GM12872 (cell line): ENCODE measurements at regions not wholly inside any gene's neighbourhood (a gene's known extent, or its start where the extent isn't known, plus 50 kb on each side); places are given as distances from the start of the nearest gene placed in this dataset.

Experiments
- TF ChIP-seq, protein P1 (sequence below): IDR thresholded peaks from 3 replicates; pipeline ENCODE4 v1.5.1; 2011; ENCODE audit warnings: low read depth, mild to moderate bottlenecking, low read length, moderate library complexity; ENCODE audit not compliant: insufficient read depth

DNA sequence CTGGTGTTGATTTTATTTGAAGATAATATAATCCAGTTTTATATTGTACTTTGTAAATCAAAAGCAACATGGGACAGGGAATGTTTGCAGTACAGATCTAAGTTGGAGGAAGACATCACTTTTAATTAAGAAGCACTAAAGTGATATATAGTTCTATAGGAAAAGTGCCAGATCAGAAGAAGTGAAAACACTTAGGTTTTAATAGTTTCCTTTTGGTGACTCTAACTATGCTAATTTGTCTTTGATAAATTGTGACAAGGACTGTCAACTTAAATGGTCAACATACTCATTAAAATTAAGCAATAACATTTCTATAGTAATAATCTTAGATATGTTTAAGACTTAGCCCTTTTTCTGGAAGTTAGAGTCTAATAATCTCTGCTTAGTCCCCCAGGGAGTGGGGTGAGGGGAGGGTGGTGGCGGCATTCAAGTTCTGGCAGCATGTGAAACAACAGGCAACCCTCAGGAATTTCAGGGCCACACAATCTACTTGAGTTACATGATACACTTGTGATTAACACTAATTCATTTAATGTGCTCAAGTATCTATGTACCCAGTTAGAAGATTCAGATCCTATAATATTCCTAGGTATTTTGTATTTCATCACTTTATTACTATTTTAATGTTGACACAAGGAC, 1026.5 kb downstream of the NR2F1-AS1 start:
- TF ChIP-seq, protein P1, sequence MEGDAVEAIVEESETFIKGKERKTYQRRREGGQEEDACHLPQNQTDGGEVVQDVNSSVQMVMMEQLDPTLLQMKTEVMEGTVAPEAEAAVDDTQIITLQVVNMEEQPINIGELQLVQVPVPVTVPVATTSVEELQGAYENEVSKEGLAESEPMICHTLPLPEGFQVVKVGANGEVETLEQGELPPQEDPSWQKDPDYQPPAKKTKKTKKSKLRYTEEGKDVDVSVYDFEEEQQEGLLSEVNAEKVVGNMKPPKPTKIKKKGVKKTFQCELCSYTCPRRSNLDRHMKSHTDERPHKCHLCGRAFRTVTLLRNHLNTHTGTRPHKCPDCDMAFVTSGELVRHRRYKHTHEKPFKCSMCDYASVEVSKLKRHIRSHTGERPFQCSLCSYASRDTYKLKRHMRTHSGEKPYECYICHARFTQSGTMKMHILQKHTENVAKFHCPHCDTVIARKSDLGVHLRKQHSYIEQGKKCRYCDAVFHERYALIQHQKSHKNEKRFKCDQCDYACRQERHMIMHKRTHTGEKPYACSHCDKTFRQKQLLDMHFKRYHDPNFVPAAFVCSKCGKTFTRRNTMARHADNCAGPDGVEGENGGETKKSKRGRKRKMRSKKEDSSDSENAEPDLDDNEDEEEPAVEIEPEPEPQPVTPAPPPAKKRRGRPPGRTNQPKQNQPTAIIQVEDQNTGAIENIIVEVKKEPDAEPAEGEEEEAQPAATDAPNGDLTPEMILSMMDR = no peak

GRCh38 chr5:92553326-92553725, 1027.7 kb downstream of the NR2F1-AS1 start:
- TF ChIP-seq, protein P1 = no peak

- TF ChIP-seq, protein P1 = no peak
Measured at GRCh38 chr5:92552206-92553160, 1028.5 kb downstream of the NR2F1-AS1 start.

- TF ChIP-seq, protein P1 = no peak
Measured at GRCh38 chr5:92548346-92548745, 1032.7 kb downstream of the NR2F1-AS1 start.

GRCh38 chr5:92544596-92544995, 1036.4 kb downstream of the NR2F1-AS1 start:
- TF ChIP-seq, protein P1 = no peak

- TF ChIP-seq, protein P1 = no peak
Measured at GRCh38 chr5:92544036-92544435, 1037.0 kb downstream of the NR2F1-AS1 start.

DNA sequence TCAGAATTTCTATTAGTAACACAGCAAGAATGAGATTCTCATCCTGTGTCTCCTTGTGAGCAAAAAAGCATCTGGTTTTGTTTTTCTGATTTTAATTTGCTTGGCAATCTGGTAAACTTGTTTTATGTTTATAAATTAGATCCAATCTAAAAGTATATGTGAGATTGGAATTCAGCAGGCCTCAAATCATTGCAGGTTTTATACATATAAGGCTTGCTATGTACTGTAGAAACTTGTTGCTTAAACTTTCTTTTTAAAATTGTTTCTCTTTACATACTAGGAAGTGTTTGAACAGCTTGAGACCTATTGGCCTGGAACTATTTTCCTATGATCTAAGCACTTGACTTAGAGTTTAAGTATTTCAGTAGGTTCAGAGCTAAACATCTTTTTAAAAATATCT, 1037.8 kb downstream of the NR2F1-AS1 start:
- TF ChIP-seq, protein P1 = no peak
